GM12878 (cell line): ENCODE measurements at regions not wholly inside any gene's neighbourhood (a gene's known extent, or its start where the extent isn't known, plus 50 kb on each side); places are given as distances from the start of the nearest gene placed in this dataset.

Experiments
- ATAC-seq: fragments of 200-7000 bp; cut with Tn5 transposase; 3 replicates; pipeline ENCODE4 v1.9.1; 2020; ENCODE audit warnings: mild to moderate bottlenecking, moderate library complexity
- BruUV-seq: library from RNA; stranded (reverse); fragments of 400-500 nt; replicated peaks from 2 replicates; lab custom pipeline; 2021; lab: Mats Ljungman, UMichigan
- CTCF ChIA-PET: fragments of 300-600 bp; sonication (Branson Sonifier 250); formaldehyde crosslinking; extraction: SDS; loops from one replicate; lab custom pipeline; 2021; ENCODE audit warnings: inconsistent platforms; lab: Yijun Ruan, JAX
- POLR2A ChIA-PET: fragments of 350-600 bp; formaldehyde crosslinking; extraction: SDS; loops from one replicate; lab custom pipeline; 2021; ENCODE audit warnings: inconsistent platforms; lab: Charles Lee
- RAD21 ChIA-PET: fragments of 300-600 bp; sonication (Branson Sonifier 250); formaldehyde crosslinking; loops from one replicate; lab custom pipeline; 2023; ENCODE audit warnings: antibody characterized with exemption; ENCODE audit not compliant: unreplicated experiment; lab: Charles Lee
- SMC1A ChIA-PET: fragments of 300-600 bp; sonication (Branson Sonifier 250); formaldehyde crosslinking; loops from one replicate; lab custom pipeline; 2023; ENCODE audit not compliant: unreplicated experiment, uncharacterized antibody; lab: Charles Lee
- DNase-seq: peaks from one replicate; pipeline ENCODE4 v3.0.0-alpha.2; 2011; ENCODE audit warnings: low read depth, low spot score
- FAIRE-seq: peaks from 3 replicates; lab custom pipeline; 2011; peaks lifted over from hg19 to GRCh38; lab: Jason Lieb, UNC
- H2AFZ ChIP-seq: 2 replicates; pipeline ENCODE4 v1.6.0; 2011; ENCODE audit warnings: low read depth, low read length, control low read depth; ENCODE audit not compliant: control insufficient read depth
- H3K27ac ChIP-seq: 2 replicates; pipeline ENCODE4 v1.5.1; 2011; ENCODE audit warnings: control low read depth; ENCODE audit not compliant: control insufficient read depth, insufficient read depth
- H3K27me3 ChIP-seq, 2 experiments: replicated peaks in 1 of 2; 2 replicates each; pipeline versions ENCODE4 v1.6.0 to v1.6.1; 2011; ENCODE audit warnings: low read length in 1 of 2; ENCODE audit not compliant: control insufficient read depth in 2 of 2, insufficient read depth in 2 of 2
- H3K36me3 ChIP-seq, 2 experiments: 2 replicates each; pipeline ENCODE4 v1.5.1; 2011; ENCODE audit warnings: low read length in 1 of 2; ENCODE audit not compliant: control insufficient read depth in 2 of 2, insufficient read depth in 2 of 2
- H3K4me1 ChIP-seq: 2 replicates; pipeline ENCODE4 v1.6.1; 2011; ENCODE audit warnings: mild to moderate bottlenecking, low read length, moderate library complexity, mixed read lengths; ENCODE audit not compliant: control insufficient read depth, insufficient read depth
- H3K4me2 ChIP-seq: 2 replicates; pipeline ENCODE4 v1.6.0; 2011; ENCODE audit warnings: control low read depth; ENCODE audit not compliant: control insufficient read depth, insufficient read depth
- H3K4me3 ChIP-seq: fragments of 200-600 bp; sonication (generic); 2 replicates; pipeline ENCODE4 v1.5.1; 2016
- H3K79me2 ChIP-seq: 2 replicates; pipeline ENCODE4 v1.6.0; 2011; ENCODE audit warnings: low read length; ENCODE audit not compliant: control insufficient read depth, insufficient read depth
- H3K9ac ChIP-seq: 2 replicates; pipeline ENCODE4 v1.8.0; 2011; ENCODE audit warnings: low read length, control low read depth, mixed read lengths; ENCODE audit not compliant: control insufficient read depth, insufficient read depth
- H3K9me3 ChIP-seq: replicated peaks from 3 replicates; pipeline ENCODE4 v1.5.1; 2011; ENCODE audit warnings: mild to moderate bottlenecking, low read length; ENCODE audit not compliant: control insufficient read depth, insufficient read depth
- H4K20me1 ChIP-seq: 2 replicates; pipeline ENCODE4 v1.6.0; 2011; ENCODE audit not compliant: control insufficient read depth, insufficient read depth
- FOXM1 ChIP-seq: IDR thresholded peaks from 2 replicates; pipeline ENCODE4 v1.6.1; 2012; ENCODE audit warnings: low read depth, mild to moderate bottlenecking, inconsistent platforms, low read length, moderate library complexity
- HDAC2 ChIP-seq: fragments of 200-600 bp; sonication (generic); IDR thresholded peaks from 2 replicates; pipeline ENCODE4 v1.6.1; 2017
- PML ChIP-seq: IDR thresholded peaks from 2 replicates; pipeline ENCODE4 v1.6.1; 2012; ENCODE audit warnings: low read length, inconsistent platforms
- TBL1XR1 ChIP-seq: IDR thresholded peaks from 2 replicates; pipeline ENCODE4 v1.6.1; 2012; ENCODE audit warnings: low read depth, low read length, improper control_type of control experiment
- USF1 ChIP-seq: IDR thresholded peaks from 2 replicates; pipeline ENCODE4 v1.6.1; 2011; ENCODE audit warnings: borderline replicate concordance, low read depth, mild to moderate bottlenecking, moderate library complexity, mixed read lengths, low read length; ENCODE audit not compliant: insufficient read depth; ENCODE audit errors: extremely low read length
- WRNIP1 ChIP-seq: IDR thresholded peaks from 2 replicates; pipeline ENCODE4 v1.6.1; 2011; ENCODE audit warnings: low read depth, low read length, improper control_type of control experiment, borderline replicate concordance
- WGBS: methylation state at CpG from one replicate; pipeline ENCODE4 v1.1.6; 2016; ENCODE audit warnings: low lambda C conversion rate; ENCODE audit not compliant: insufficient replicate concordance, insufficient coverage; ENCODE audit errors: missing lambda C conversion rate; 5-methylcytosine and 5-hydroxymethylcytosine counted together
- in situ Hi-C: fragments of 300-500 bp; cut with MboI; formaldehyde crosslinking; loops from 9 replicates; pipeline ENCODE4 v1.14.3; 2018; ENCODE audit warnings: mixed read lengths
- intact Hi-C: fragments of 100-400 bp; cut with micrococcal nuclease; formaldehyde crosslinking; loops from one replicate; pipeline ENCODE4 v1.14.2; 2022; ENCODE audit not compliant: unreplicated experiment

GRCh38 chr11:122229078-122229477, 113.1 kb upstream of the BLID start:
- TF ChIP-seq WRNIP1 (no peak), PML (no peak), FOXM1 (no peak), USF1 (no peak)
- TF ChIP-seq, all 136 proteins: peak for 0
- ChIA-PET POLR2A (no interaction called here), RAD21 (no interaction called here), SMC1A (no interaction called here), CTCF (interaction anchor here (1.6 kb wide), 1 partner anchor 11 kb away, joined by 5 read pairs; no protein-coding TSS in a partner anchor)
- H3K36me3 ChIP-seq: no peaks in the 10 kb centered on the region
- ATAC-seq (no peak), FAIRE-seq (no peak), DNase-seq (no peak)
- H3K27me3 ChIP-seq: 0 out of 4 replicates have a peak, but pooled peaks cover 0 to 4% of the 10 kb centered on the region in 2 experiments
- no TSS peak for BruUV-seq
- no peak overlapping the region for H3K9ac ChIP-seq
- H3K4me1 ChIP-seq: no peaks in the 10 kb centered on the region
- in situ Hi-C loops: no loop called here
- H3K4me2 ChIP-seq: no peak overlapping the region
- intact Hi-C loops: no loop called here
- H4K20me1 ChIP-seq: no peaks in the 10 kb centered on the region
- H3K9me3 ChIP-seq: no peaks in the 10 kb centered on the region
- H3K4me3 ChIP-seq: no peak overlapping the region
- no peak overlapping the region for H2AFZ ChIP-seq
- 13% methylated on average over 2 of the region's 2 CpGs for WGBS
- no peaks in the 10 kb centered on the region for H3K79me2 ChIP-seq
- no peak overlapping the region for H3K27ac ChIP-seq

- Histone ChIP-seq H3K4me2 (no peak overlapping the region), H2AFZ (no peak overlapping the region), H3K36me3 (no peaks in the 10 kb centered on the region), H3K79me2 (no peaks in the 10 kb centered on the region), H3K27ac (no peak overlapping the region), H3K4me1 (no peaks in the 10 kb centered on the region), H3K4me3 (no peak overlapping the region), H3K9me3 (no peaks in the 10 kb centered on the region), H4K20me1 (no peaks in the 10 kb centered on the region), H3K27me3 (0 out of 4 replicates have a peak, but pooled peaks cover 0 to 4% of the 10 kb centered on the region in 2 experiments), H3K9ac (no peak overlapping the region)
- SMC1A ChIA-PET: no interaction called here
- CTCF ChIA-PET: interaction anchor here (1.0 to 4.7 kb wide), 2 partner anchors 8 to 11 kb away, joined by 3 to 22 read pairs; no protein-coding TSS in a partner anchor
- FAIRE-seq (no peak), DNase-seq (no peak), ATAC-seq (no peak)
- in situ Hi-C loops: no loop called here
- intact Hi-C loops: no loop called here
- POLR2A ChIA-PET: no interaction called here
- 18% methylated on average over 4 of the region's 4 CpGs for WGBS
- TF ChIP-seq HDAC2: no peak
- no peak for TF ChIP-seq TBL1XR1
- RAD21 ChIA-PET: no interaction called here
- no TSS peak for BruUV-seq
Observed at GRCh38 chr11:122226810-122227379, 110.9 kb upstream of the BLID start.
